BLaER1 treated with 17β-estradiol and CSF1 and Interleukin-3, amounts not matched to agents 10 nM and 100 nM (cell line): ENCODE measurements at regions not wholly inside any gene's neighbourhood (a gene's known extent, or its start where the extent isn't known, plus 50 kb on each side); places are given as distances from the start of the nearest gene placed in this dataset.

Source experiments
- H3K27ac ChIP-seq, 11 experiments: shearing (Covaris generic); formaldehyde crosslinking; 2 replicates each; pipeline ENCODE4 v1.8.1; 2022
- H3K27me3 ChIP-seq, 11 experiments: shearing (Covaris generic); formaldehyde crosslinking; 2 replicates each; pipeline ENCODE4 v1.8.1; 2022
- H3K36me3 ChIP-seq, 11 experiments: shearing (Covaris generic); formaldehyde crosslinking; 2 replicates each; pipeline ENCODE4 v1.8.1; 2022
- H3K4me1 ChIP-seq, 10 experiments: shearing (Covaris generic); formaldehyde crosslinking; 2 replicates each; pipeline ENCODE4 v1.8.1; 2022
- H3K4me2 ChIP-seq, 11 experiments: shearing (Covaris generic); formaldehyde crosslinking; 2 replicates each; pipeline ENCODE4 v1.8.1; 2022
- H3K4me3 ChIP-seq, 10 experiments: shearing (Covaris generic); formaldehyde crosslinking; 2 replicates each; pipeline ENCODE4 v1.8.1; 2022
- H3K9ac ChIP-seq, 11 experiments: shearing (Covaris generic); formaldehyde crosslinking; 2 replicates each; pipeline ENCODE4 v1.8.1; 2022
- H3K9me3 ChIP-seq, 11 experiments: shearing (Covaris generic); formaldehyde crosslinking; replicated peaks in 1 of 11; 2 replicates each; pipeline ENCODE4 v1.8.1; 2022
- H4K20me1 ChIP-seq, 11 experiments: shearing (Covaris generic); formaldehyde crosslinking; 2 replicates each; pipeline ENCODE4 v1.8.1; 2022
- Cebpa-rat ChIP-seq, 11 experiments: shearing (Covaris generic); IDR thresholded peaks; 2 replicates each; pipeline ENCODE4 v1.8.1; 2022

- H3K4me2 ChIP-seq = peak overlapping the region in 10 of 11 experiments; percentile 3 to 95 (median 62); a peak in 15 of 22 replicates
- no peaks in the 10 kb centered on the region for H4K20me1 ChIP-seq
- H3K9ac ChIP-seq = peak overlapping the region in 2 of 11 experiments; percentile 9 to 53; a peak in 2 of 22 replicates
- H3K4me3 ChIP-seq = no peak overlapping the region
- H3K4me1 ChIP-seq = peaks cover 24 to 81% (median 57%) of the 10 kb centered on the region in 10 experiments
- H3K27ac ChIP-seq = peak overlapping the region in 9 of 11 experiments; percentile 31 to 65 (median 54); a peak in 14 of 22 replicates
- peaks cover 0 to 23% (median 13%) of the 10 kb centered on the region in 11 experiments; a peak in 17 of 22 replicates for H3K9me3 ChIP-seq
- no peaks in the 10 kb centered on the region for H3K36me3 ChIP-seq
- TF ChIP-seq Cebpa-rat (IDR thresholded peaks at IDR 0.05) = no peak
- no peaks in the 10 kb centered on the region for H3K27me3 ChIP-seq
Observed at GRCh38 chr15:75125935-75126334, 75.7 kb upstream of the C15orf39 start.

GRCh38 chr15:75126864-75127580 lies 74.7 kb upstream of the C15orf39 start:
- Histone ChIP-seq H3K4me2 (peak overlapping the region in 4 of 11 experiments; percentile 28 to 95 (median 74); a peak in 7 of 22 replicates), H3K27me3 (no peaks in the 10 kb centered on the region), H3K9me3 (peaks cover 0 to 12% (median 3%) of the 10 kb centered on the region in 11 experiments; a peak in 11 of 22 replicates), H3K27ac (peak overlapping the region in 2 of 11 experiments; percentile 2 to 14; a peak in 1 of 22 replicates), H4K20me1 (no peaks in the 10 kb centered on the region), H3K9ac (no peak overlapping the region), H3K4me1 (peaks cover 28 to 92% (median 67%) of the 10 kb centered on the region in 10 experiments), H3K4me3 (no peak overlapping the region), H3K36me3 (no peaks in the 10 kb centered on the region)
- TF ChIP-seq Cebpa-rat (IDR thresholded peaks at IDR 0.05) = no peak

DNA sequence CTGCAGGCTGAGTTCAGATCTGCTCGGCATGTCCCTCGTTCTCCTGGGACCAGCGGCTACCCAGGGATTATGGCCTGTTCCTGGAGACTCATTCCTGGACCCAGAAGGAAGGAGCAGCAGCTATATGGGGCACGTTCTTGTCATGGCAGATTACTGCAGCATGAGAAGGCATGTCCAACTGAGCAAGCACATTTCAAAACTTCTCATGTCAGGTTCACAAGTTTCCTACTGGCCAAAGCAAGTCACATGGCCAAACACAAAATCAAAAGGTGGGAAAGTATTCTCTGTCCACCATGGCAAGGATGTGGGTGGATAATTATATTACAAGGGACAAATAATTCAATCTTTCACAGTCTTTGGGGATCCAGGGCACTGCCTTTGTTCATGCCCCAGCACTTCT lies 71.9 kb upstream of the C15orf39 start:
- Histone ChIP-seq H3K4me1 (peaks cover 18 to 75% (median 50%) of the 10 kb centered on the region in 10 experiments), H3K9ac (no peak overlapping the region), H3K27me3 (no peaks in the 10 kb centered on the region), H3K9me3 (peaks cover 0 to 6% (median 0%) of the 10 kb centered on the region in 11 experiments; a peak in 1 of 22 replicates), H3K36me3 (no peaks in the 10 kb centered on the region), H3K4me3 (no peak overlapping the region), H4K20me1 (no peaks in the 10 kb centered on the region), H3K27ac (peak overlapping the region in 5 of 11 experiments; percentile 14 to 88 (median 80); a peak in 5 of 22 replicates), H3K4me2 (peak overlapping the region in 6 of 11 experiments; percentile 60 to 93 (median 76); a peak in 9 of 22 replicates)
- no peak for TF ChIP-seq Cebpa-rat (IDR thresholded peaks at IDR 0.05)

GRCh38 chr15:75131269-75131643 lies 70.4 kb upstream of the C15orf39 start:
- TF ChIP-seq Cebpa-rat (IDR thresholded peaks at IDR 0.05) = no peak
- no peaks in the 10 kb centered on the region for H4K20me1 ChIP-seq
- no peaks in the 10 kb centered on the region for H3K27me3 ChIP-seq
- H3K27ac ChIP-seq = peak overlapping the region in 7 of 11 experiments; percentile 36 to 88 (median 56); a peak in 13 of 22 replicates
- peak overlapping the region in 4 of 11 experiments; percentile 1 to 77 (median 62); a peak in 6 of 22 replicates for H3K9ac ChIP-seq
- H3K4me2 ChIP-seq = peak overlapping the region in 10 of 11 experiments; percentile 40 to 93 (median 66); a peak in 18 of 22 replicates
- peaks cover 0 to 6% (median 0%) of the 10 kb centered on the region in 11 experiments; a peak in 1 of 22 replicates for H3K9me3 ChIP-seq
- peak overlapping the region in 2 of 10 experiments; percentile 34; a peak in 2 of 20 replicates for H3K4me3 ChIP-seq
- peaks cover 4 to 73% (median 41%) of the 10 kb centered on the region in 10 experiments; a peak in 17 of 20 replicates for H3K4me1 ChIP-seq
- no peaks in the 10 kb centered on the region for H3K36me3 ChIP-seq

DNA sequence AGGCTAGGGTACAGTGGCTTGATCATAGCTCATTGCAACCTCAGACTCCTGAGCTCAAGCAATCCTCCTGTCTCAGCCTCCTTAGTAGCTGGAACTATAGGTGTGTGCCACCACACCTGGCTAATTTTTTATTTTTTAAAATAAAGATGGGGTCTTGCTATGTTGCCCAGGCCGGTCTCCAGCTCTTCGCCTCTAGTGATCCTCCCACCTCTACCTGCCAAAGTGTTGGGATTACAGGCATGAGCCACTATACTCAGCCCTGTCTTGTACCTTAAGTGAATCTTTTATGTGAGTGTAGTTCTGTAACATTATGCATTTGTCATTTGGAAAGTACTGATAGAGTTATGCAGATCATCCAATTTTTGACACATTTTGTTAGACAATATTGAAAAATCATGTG lies 66.9 kb upstream of the C15orf39 start:
- H3K4me3 ChIP-seq = no peak overlapping the region
- H3K36me3 ChIP-seq = no peaks in the 10 kb centered on the region
- peaks cover 4 to 66% (median 34%) of the 10 kb centered on the region in 10 experiments; a peak in 17 of 20 replicates for H3K4me1 ChIP-seq
- H3K27me3 ChIP-seq = no peaks in the 10 kb centered on the region
- H3K9me3 ChIP-seq = peaks cover 0 to 31% (median 8%) of the 10 kb centered on the region in 11 experiments; a peak in 9 of 22 replicates
- no peaks in the 10 kb centered on the region for H4K20me1 ChIP-seq
- TF ChIP-seq Cebpa-rat (IDR thresholded peaks at IDR 0.05) = no peak
- H3K4me2 ChIP-seq = no peak overlapping the region
- H3K27ac ChIP-seq = no peak overlapping the region
- H3K9ac ChIP-seq = no peak overlapping the region

- H3K27ac ChIP-seq = no peak overlapping the region; a peak in 1 of 22 replicates
- peaks cover 0 to 3% (median 0%) of the 10 kb centered on the region in 11 experiments; a peak in 1 of 22 replicates for H3K36me3 ChIP-seq
- no peak overlapping the region for H3K9ac ChIP-seq
- H3K27me3 ChIP-seq = no peaks in the 10 kb centered on the region
- peaks cover 11 to 45% (median 22%) of the 10 kb centered on the region in 11 experiments for H3K9me3 ChIP-seq
- H3K4me3 ChIP-seq = no peak overlapping the region
- H3K4me2 ChIP-seq = peak overlapping the region in 5 of 11 experiments; percentile 43 to 75 (median 61); a peak in 10 of 22 replicates
- TF ChIP-seq Cebpa-rat (IDR thresholded peaks at IDR 0.05) = no peak
- peaks cover 0 to 52% (median 20%) of the 10 kb centered on the region in 10 experiments; a peak in 16 of 20 replicates for H3K4me1 ChIP-seq
- H4K20me1 ChIP-seq = no peaks in the 10 kb centered on the region
Observed at GRCh38 chr15:75136118-75136517, 65.6 kb upstream of the C15orf39 start.

DNA sequence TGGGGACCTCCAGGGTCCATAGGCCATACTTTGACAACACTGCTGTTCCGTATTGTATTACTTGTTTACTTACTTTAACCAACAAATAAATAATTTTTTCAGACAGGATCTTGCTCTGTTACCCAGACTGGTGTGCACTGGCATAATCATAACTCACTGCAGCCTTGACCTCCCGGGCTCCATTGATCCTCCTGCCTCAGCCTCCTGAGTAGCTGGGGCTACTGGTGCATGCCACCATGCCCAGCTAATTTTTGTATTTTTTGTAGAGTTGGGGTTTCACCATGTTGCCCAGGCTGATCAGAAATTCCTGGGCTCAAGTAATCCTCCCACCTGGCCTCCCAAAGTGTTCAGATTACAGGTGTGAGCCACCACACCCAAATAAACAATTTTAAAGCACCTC lies 64.9 kb upstream of the C15orf39 start:
- Histone ChIP-seq H3K4me1 (peaks cover 0 to 48% (median 14%) of the 10 kb centered on the region in 10 experiments; a peak in 12 of 20 replicates), H4K20me1 (no peaks in the 10 kb centered on the region), H3K4me3 (no peak overlapping the region), H3K36me3 (peaks cover 0 to 3% (median 0%) of the 10 kb centered on the region in 11 experiments; a peak in 1 of 22 replicates), H3K4me2 (peak overlapping the region in 5 of 11 experiments; percentile 43 to 75 (median 61); a peak in 10 of 22 replicates), H3K27ac (no peak overlapping the region), H3K27me3 (no peaks in the 10 kb centered on the region), H3K9me3 (peaks cover 17 to 51% (median 28%) of the 10 kb centered on the region in 11 experiments), H3K9ac (no peak overlapping the region)
- no peak for TF ChIP-seq Cebpa-rat (IDR thresholded peaks at IDR 0.05)

GRCh38 chr15:75138016-75138999 lies 63.4 kb upstream of the C15orf39 start:
- Histone ChIP-seq H3K27ac (peak overlapping the region in 1 of 11 experiments; percentile 10; a peak in 1 of 22 replicates), H3K4me1 (peaks cover 0 to 37% (median 11%) of the 10 kb centered on the region in 10 experiments; a peak in 10 of 20 replicates), H3K4me2 (peak overlapping the region in 5 of 11 experiments; percentile 8 to 33 (median 20); a peak in 9 of 22 replicates), H3K9me3 (peaks cover 33 to 67% (median 44%) of the 10 kb centered on the region in 11 experiments), H4K20me1 (no peaks in the 10 kb centered on the region), H3K36me3 (peaks cover 0 to 9% (median 0%) of the 10 kb centered on the region in 11 experiments; a peak in 4 of 22 replicates), H3K9ac (no peak overlapping the region), H3K27me3 (no peaks in the 10 kb centered on the region), H3K4me3 (no peak overlapping the region)
- no peak for TF ChIP-seq Cebpa-rat (IDR thresholded peaks at IDR 0.05)
